HCT116 (cell line): ENCODE measurements at regions not wholly inside any gene's neighbourhood (a gene's known extent, or its start where the extent isn't known, plus 50 kb on each side); places are given as distances from the start of the nearest gene placed in this dataset.

Experiments used
- ATAC-seq: fragments of 200-7000 bp; cut with Tn5 transposase; 2 replicates; pipeline ENCODE4 v1.9.1; 2020; ENCODE audit warnings: mild to moderate bottlenecking, moderate library complexity
- BruUV-seq: library from RNA; stranded (reverse); fragments of 400-500 nt; replicated peaks from 2 replicates; lab custom pipeline; 2021; lab: Mats Ljungman, UMichigan
- CTCF ChIA-PET: fragments of 300-600 bp; sonication (Branson Sonifier 250); formaldehyde crosslinking; loops from one replicate; lab custom pipeline; 2021; ENCODE audit warnings: antibody characterized with exemption; lab: Charles Lee
- POLR2A ChIA-PET: fragments of 300-600, 350-600 bp; sonication (Branson Sonifier 250); formaldehyde crosslinking; loops from one replicate; lab custom pipeline; 2021; ENCODE audit warnings: antibody characterized with exemption; lab: Charles Lee
- RAD21 ChIA-PET, 2 experiments: fragments of 300-600 bp; sonication (Branson Sonifier 250); formaldehyde crosslinking; loops; one replicate each; lab custom pipeline; 2023; ENCODE audit warnings: low total read pairs in 2 of 2; ENCODE audit not compliant: uncharacterized antibody in 2 of 2, unreplicated experiment in 2 of 2, low non-redundant PET in 1 of 2; lab: Charles Lee
- DNase-seq: peaks from one replicate; pipeline ENCODE4 v3.0.0-alpha.2; 2010; ENCODE audit warnings: low read depth, low spot score
- H2AFZ ChIP-seq: fragments of 200-600 bp; shearing (Covaris generic), sonication (generic); 2 replicates; pipeline ENCODE4 v1.6.1; 2017; ENCODE audit warnings: low read depth, mixed run types, mixed read lengths, antibody characterized with exemption, low read length; ENCODE audit not compliant: poor library complexity, severe bottlenecking
- H3K27ac ChIP-seq: 2 replicates; pipeline ENCODE4 v1.5.1; 2012; ENCODE audit warnings: low read depth, low read length
- H3K27me3 ChIP-seq: fragments of 200-600 bp; sonication (generic); 2 replicates; pipeline ENCODE4 v1.6.1; 2016; ENCODE audit warnings: mixed run types, low read length, mixed read lengths; ENCODE audit not compliant: insufficient read depth
- H3K36me3 ChIP-seq, 2 experiments: fragments of 200-500 bp in 1 of 2; fragments of 200-600 bp in 1 of 2; sonication (Bioruptor generic) in 1 of 2; sonication (generic) in 1 of 2; 2 replicates each; pipeline versions ENCODE4 v1.5.1 to v1.6.1; 2014 to 2016; ENCODE audit warnings: low read length in 2 of 2, inconsistent platforms in 1 of 2, mixed read lengths in 1 of 2, mixed run types in 1 of 2; ENCODE audit not compliant: insufficient read depth in 2 of 2, control insufficient read depth in 1 of 2
- H3K4me1 ChIP-seq, 2 experiments: fragments of 200-600 bp in 1 of 2; sonication (generic) in 1 of 2; 2 replicates each; pipeline versions ENCODE4 v1.5.1 to v1.6.1; 2012 to 2017; ENCODE audit warnings: low read length in 2 of 2, inconsistent platforms in 1 of 2, mild to moderate bottlenecking in 1 of 2, mixed read lengths in 1 of 2, mixed run types in 1 of 2, moderate library complexity in 1 of 2; ENCODE audit not compliant: insufficient read depth in 2 of 2, control insufficient read depth in 1 of 2
- H3K4me2 ChIP-seq: fragments of 200-600 bp; sonication (generic); 2 replicates; pipeline ENCODE4 v1.6.1; 2017; ENCODE audit warnings: mixed run types, low read length, mixed read lengths
- H3K4me3 ChIP-seq, 2 experiments: fragments of 200-600 bp in 1 of 2; sonication (generic) in 1 of 2; replicated peaks in 1 of 2; 2 replicates each; pipeline ENCODE4 v1.5.1; 2011 to 2016; ENCODE audit warnings: low read length in 2 of 2, control low read depth in 1 of 2, low read depth in 1 of 2, mild to moderate bottlenecking in 1 of 2, mixed read lengths in 1 of 2, mixed run types in 1 of 2
- H3K79me2 ChIP-seq: fragments of 200-600 bp; sonication (generic); 2 replicates; pipeline ENCODE4 v1.6.1; 2017; ENCODE audit warnings: mild to moderate bottlenecking, mixed run types, low read length, moderate library complexity, mixed read lengths; ENCODE audit not compliant: insufficient read depth
- H3K9ac ChIP-seq: fragments of 200-600 bp; sonication (generic); 2 replicates; pipeline ENCODE4 v1.6.1; 2016; ENCODE audit warnings: low read length, mixed read lengths
- H3K9me2 ChIP-seq: fragments of 200-600 bp; sonication (generic), shearing (Covaris generic); 2 replicates; pipeline ENCODE4 v1.6.1; 2017; ENCODE audit warnings: mixed run types, mild to moderate bottlenecking, moderate library complexity; ENCODE audit not compliant: insufficient read depth
- H3K9me3 ChIP-seq, 2 experiments: fragments of 200-500 bp in 1 of 2; fragments of 200-600 bp in 1 of 2; sonication (Bioruptor generic) in 1 of 2; sonication (generic) in 1 of 2; 2 replicates each; pipeline ENCODE4 v1.6.1; 2014 to 2017; ENCODE audit warnings: low read length in 2 of 2, mixed read lengths in 2 of 2, inconsistent platforms in 1 of 2, low read depth in 1 of 2, mild to moderate bottlenecking in 1 of 2, mixed run types in 1 of 2, moderate library complexity in 1 of 2; ENCODE audit not compliant: control insufficient read depth in 1 of 2, insufficient read depth in 1 of 2
- H4K20me1 ChIP-seq: fragments of 200-600 bp; sonication (generic), shearing (Covaris generic); 2 replicates; pipeline ENCODE4 v1.6.1; 2017; ENCODE audit warnings: mixed run types, mild to moderate bottlenecking, moderate library complexity; ENCODE audit not compliant: insufficient read depth
- ATF3 ChIP-seq: IDR thresholded peaks from 2 replicates; pipeline ENCODE4 v1.6.1; 2012
- CEBPB ChIP-seq: IDR thresholded peaks from 2 replicates; pipeline ENCODE4 v1.6.1; 2012; ENCODE audit warnings: low read depth
- CTCF ChIP-seq, 3 experiments: fragments of 200-600 bp in 1 of 3; sonication (generic) in 1 of 3; IDR thresholded peaks in 2 of 3; conservative IDR thresholded peaks in 1 of 3; 2 replicates each; pipeline ENCODE4 v1.5.1; 2012 to 2017; ENCODE audit warnings: low read depth in 2 of 3, low read length in 2 of 3, antibody characterized with exemption in 1 of 3, borderline replicate concordance in 1 of 3, control low read depth in 1 of 3, mild to moderate bottlenecking in 1 of 3, mixed read lengths in 1 of 3, mixed run types in 1 of 3, moderate library complexity in 1 of 3; ENCODE audit not compliant: insufficient read depth in 1 of 3
- EGR1 ChIP-seq: IDR thresholded peaks from 2 replicates; pipeline ENCODE4 v1.6.1; 2012; ENCODE audit warnings: low read depth
- ELF1 ChIP-seq: IDR thresholded peaks from 2 replicates; pipeline ENCODE4 v1.6.1; 2012; ENCODE audit warnings: low read depth, borderline replicate concordance
- EZH2 ChIP-seq: fragments of 200-600 bp; sonication (generic); IDR thresholded peaks from 2 replicates; pipeline ENCODE4 v1.6.1; 2017; ENCODE audit warnings: antibody characterized with exemption, mixed run types
- MAX ChIP-seq: IDR thresholded peaks from 2 replicates; pipeline ENCODE4 v1.6.1; 2012
- POLR2A ChIP-seq: IDR thresholded peaks from 2 replicates; pipeline ENCODE4 v1.7.0; 2011; ENCODE audit warnings: borderline replicate concordance; ENCODE audit not compliant: insufficient read depth, insufficient read length; ENCODE audit errors: extremely low read depth
- POLR2AphosphoS5 ChIP-seq: IDR thresholded peaks from 2 replicates; pipeline ENCODE4 v1.6.1; 2011; ENCODE audit warnings: mild to moderate bottlenecking, low read depth, low read length, moderate library complexity
- RAD21 ChIP-seq: IDR thresholded peaks from 2 replicates; pipeline ENCODE4 v1.6.1; 2012; ENCODE audit warnings: low read depth, mild to moderate bottlenecking
- REST ChIP-seq: IDR thresholded peaks from 2 replicates; pipeline ENCODE4 v1.6.1; 2012; ENCODE audit warnings: low read depth
- SIN3A ChIP-seq: IDR thresholded peaks from 2 replicates; pipeline ENCODE4 v1.6.1; 2012; ENCODE audit warnings: low read depth
- SP1 ChIP-seq: IDR thresholded peaks from 2 replicates; pipeline ENCODE4 v1.6.1; 2012; ENCODE audit warnings: low read depth
- YY1 ChIP-seq: IDR thresholded peaks from 2 replicates; pipeline ENCODE4 v1.6.1; 2011; ENCODE audit warnings: low read length, low read depth, moderate library complexity, mild to moderate bottlenecking; ENCODE audit not compliant: insufficient replicate concordance; ENCODE audit errors: extremely low read depth
- ZBTB33 ChIP-seq: IDR thresholded peaks from 2 replicates; pipeline ENCODE4 v1.6.1; 2011; ENCODE audit warnings: mild to moderate bottlenecking, low read length, moderate library complexity; ENCODE audit not compliant: insufficient replicate concordance; ENCODE audit errors: extremely low read depth
- ZNF274 ChIP-seq: fragments of 200-500 bp; sonication (Bioruptor generic); IDR thresholded peaks from 2 replicates; pipeline ENCODE4 v1.6.1; 2014; ENCODE audit warnings: mild to moderate bottlenecking, low read depth, low read length, inconsistent platforms
- intact Hi-C: fragments of 100-400 bp; cut with micrococcal nuclease; formaldehyde crosslinking; loops from 2 replicates; pipeline ENCODE4 v1.10.0; 2022

- RAD21 ChIA-PET: no interaction called here
- intact Hi-C loops: no loop called here
These were observed 138.3 kb downstream of the CDC5L start for GRCh38 chr6:44525761-44526351.

More at GRCh38 chr6:44525761-44526351, 138.3 kb downstream of the CDC5L start:
- no TSS peak for BruUV-seq
- no peak overlapping the region for H3K9ac ChIP-seq
- no peak overlapping the region for H2AFZ ChIP-seq
- H3K36me3 ChIP-seq: no peaks in the 10 kb centered on the region
- no peaks in the 10 kb centered on the region for H4K20me1 ChIP-seq
- no peak for DNase-seq
- ChIA-PET POLR2A (no interaction called here), CTCF (no interaction called here)
- no peak for ATAC-seq
- no peaks in the 10 kb centered on the region for H3K9me2 ChIP-seq
- no peak overlapping the region for H3K27ac ChIP-seq
- H3K27me3 ChIP-seq: no peaks in the 10 kb centered on the region
- no peak for TF ChIP-seq CEBPB
- TF ChIP-seq SIN3A: no peak
- TF ChIP-seq SP1: no peak
- no peak for TF ChIP-seq POLR2A
- no peak for TF ChIP-seq POLR2AphosphoS5
- TF ChIP-seq MAX: no peak
- TF ChIP-seq ATF3: no peak
- TF ChIP-seq ZNF274: no peak
- no peak for TF ChIP-seq RAD21
- TF ChIP-seq ZBTB33: no peak
- no peak for TF ChIP-seq ELF1
- TF ChIP-seq EGR1: no peak
- TF ChIP-seq REST: no peak
- no peak for TF ChIP-seq EZH2
- no peak for TF ChIP-seq CTCF (IDR thresholded peaks at IDR 0.05 in 2 of 3, conservative IDR thresholded peaks at IDR 0.05 in 1 of 3; ENCODE audit: borderline replicate concordance in 1 of 3, insufficient read depth in 1 of 3, low read depth in 2 of 3, low read length in 2 of 3)
- TF ChIP-seq YY1: no peak
- no peak overlapping the region for H3K4me3 ChIP-seq
- H3K79me2 ChIP-seq: no peaks in the 10 kb centered on the region
- no peak overlapping the region for H3K4me2 ChIP-seq
- H3K9me3 ChIP-seq: 0 out of 4 replicates have a peak, but pooled peaks cover 0 to 3% of the 10 kb centered on the region in 2 experiments
- H3K4me1 ChIP-seq: no peaks in the 10 kb centered on the region
